Activated B cell treated with CpG ODN at 0.5 μM for 24 hours (primary cell): ENCODE measurements at regions not wholly inside any gene's neighbourhood (a gene's known extent, or its start where the extent isn't known, plus 50 kb on each side); places are given as distances from the start of the nearest gene placed in this dataset.

ENCODE experiments used
- ATAC-seq: fragments of 200-7000 bp; cut with Tn5 transposase; one replicate; pipeline ENCODE4 v1.10.0; 2021; ENCODE audit warnings: low read depth, mild to moderate bottlenecking, moderate library complexity
- CTCF ChIA-PET: fragments of 350-600 bp; sonication (Branson Sonifier 250); formaldehyde crosslinking; loops from one replicate; lab custom pipeline; 2021; ENCODE audit warnings: antibody characterized with exemption; lab: Charles Lee
- POLR2A ChIA-PET: fragments of 350-600 bp; sonication (Branson Sonifier 250); formaldehyde crosslinking; loops from one replicate; lab custom pipeline; 2021; ENCODE audit warnings: antibody characterized with exemption; lab: Charles Lee
- DNase-seq: peaks from one replicate; pipeline ENCODE4 v3.0.0; 2022
- H3K27ac Mint-ChIP-seq: one replicate; pipeline ENCODE4 v1.8.0; 2020; ENCODE audit warnings: mixed read lengths
- H3K27me3 Mint-ChIP-seq: one replicate; pipeline ENCODE4 v1.8.0; 2021; ENCODE audit warnings: mixed read lengths
- H3K36me3 Mint-ChIP-seq: one replicate; pipeline ENCODE4 v1.8.0; 2021; ENCODE audit warnings: low read depth, mixed read lengths
- H3K4me1 Mint-ChIP-seq: one replicate; pipeline ENCODE4 v1.8.0; 2021; ENCODE audit warnings: mixed read lengths
- H3K4me3 Mint-ChIP-seq: one replicate; pipeline ENCODE4 v1.8.0; 2020; ENCODE audit warnings: mild to moderate bottlenecking, mixed read lengths
- H3K9me3 Mint-ChIP-seq: one replicate; pipeline ENCODE4 v1.8.0; 2020; ENCODE audit warnings: mixed read lengths
- CTCF ChIP-seq: fragments of 200-600 bp; IDR thresholded peaks from one replicate; pipeline ENCODE4 v1.8.0; 2022; ENCODE audit warnings: antibody characterized with exemption, mild to moderate bottlenecking
- intact Hi-C: fragments of 100-400 bp; cut with micrococcal nuclease; formaldehyde crosslinking; loops from one replicate; pipeline ENCODE4 v1.15.1; 2024

GRCh38 chr18:22678486-22678885 lies 254.6 kb upstream of the RBBP8 start:
- TF ChIP-seq CTCF: no peak
- CTCF ChIA-PET: no interaction called here

GRCh38 chr18:22680944-22681343 lies 252.2 kb upstream of the RBBP8 start:
- Mint-ChIP-seq H3K27me3 (no peaks in the 10 kb centered on the region), H3K4me3 (no peak overlapping the region), H3K4me1 (no peaks in the 10 kb centered on the region), H3K36me3 (no peaks in the 10 kb centered on the region), H3K9me3 (no peaks in the 10 kb centered on the region), H3K27ac (no peak overlapping the region)
- TF ChIP-seq CTCF: no peak
- ATAC-seq (no peak), DNase-seq (no peak)
- ChIA-PET POLR2A (no interaction called here), CTCF (no interaction called here)
- intact Hi-C loops: no loop called here

More at GRCh38 chr18:22678486-22678885, 254.6 kb upstream of the RBBP8 start:
- POLR2A ChIA-PET: no interaction called here
- Mint-ChIP-seq H3K27me3 (no peaks in the 10 kb centered on the region), H3K36me3 (no peaks in the 10 kb centered on the region), H3K4me3 (no peak overlapping the region), H3K9me3 (peaks cover 4% of the 10 kb centered on the region), H3K4me1 (no peaks in the 10 kb centered on the region), H3K27ac (no peak overlapping the region)
- intact Hi-C loops: no loop called here
- no peak for DNase-seq
- no peak for ATAC-seq

GRCh38 chr18:22681908-22682307 lies 251.2 kb upstream of the RBBP8 start:
- DNase-seq (no peak), ATAC-seq (no peak)
- no peak for TF ChIP-seq CTCF
- intact Hi-C loops: no loop called here
- Mint-ChIP-seq H3K27me3 (no peaks in the 10 kb centered on the region), H3K27ac (no peak overlapping the region), H3K9me3 (no peaks in the 10 kb centered on the region), H3K4me3 (no peak overlapping the region), H3K4me1 (no peaks in the 10 kb centered on the region), H3K36me3 (no peaks in the 10 kb centered on the region)
- POLR2A ChIA-PET: no interaction called here
- CTCF ChIA-PET: no interaction called here

- no peak overlapping the region for H3K27ac Mint-ChIP-seq
- intact Hi-C loops: no loop called here
- TF ChIP-seq CTCF: no peak
- no peak overlapping the region for H3K4me3 Mint-ChIP-seq
- ATAC-seq: no peak
- no peak for DNase-seq
- ChIA-PET POLR2A (no interaction called here), CTCF (no interaction called here)
- no peaks in the 10 kb centered on the region for H3K9me3 Mint-ChIP-seq
- H3K4me1 Mint-ChIP-seq: no peaks in the 10 kb centered on the region
- no peaks in the 10 kb centered on the region for H3K27me3 Mint-ChIP-seq
- no peaks in the 10 kb centered on the region for H3K36me3 Mint-ChIP-seq
Measured at GRCh38 chr18:22682720-22683119, 250.4 kb upstream of the RBBP8 start.

- CTCF ChIA-PET: no interaction called here
- DNase-seq (no peak), ATAC-seq (no peak)
- no peak overlapping the region for H3K4me3 Mint-ChIP-seq
- no peaks in the 10 kb centered on the region for H3K9me3 Mint-ChIP-seq
- no peaks in the 10 kb centered on the region for H3K27me3 Mint-ChIP-seq
- intact Hi-C loops: no loop called here
- H3K36me3 Mint-ChIP-seq: no peaks in the 10 kb centered on the region
- H3K4me1 Mint-ChIP-seq: no peaks in the 10 kb centered on the region
- TF ChIP-seq CTCF: no peak
- no peak overlapping the region for H3K27ac Mint-ChIP-seq
- POLR2A ChIA-PET: no interaction called here
Measured at GRCh38 chr18:22683196-22683676, 249.9 kb upstream of the RBBP8 start.
